ENCODE measurements at regions not wholly inside any gene's neighbourhood (a gene's known extent, or its start where the extent isn't known, plus 50 kb on each side); places are given as distances from the start of the nearest gene placed in this dataset.

DNA sequence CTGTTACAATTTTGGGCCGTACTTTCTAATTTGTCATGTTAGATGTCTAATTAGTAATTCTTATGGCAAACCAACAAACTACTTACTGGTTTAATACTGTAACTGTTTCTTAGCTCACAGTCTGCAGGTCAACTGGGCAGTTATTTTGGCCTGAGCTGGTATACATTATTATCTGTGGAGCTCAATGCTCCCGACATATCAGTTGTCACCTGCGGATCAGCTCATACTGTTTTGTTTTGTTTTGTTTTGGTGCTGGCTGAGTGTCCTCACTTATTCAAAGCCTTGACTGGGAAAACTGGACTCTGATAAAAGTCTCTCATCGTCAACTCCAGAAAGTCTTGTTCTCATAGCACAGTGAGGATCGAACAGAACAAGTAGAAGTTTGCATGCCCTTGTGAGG is 1060.6 kb upstream of the CDH8 start:
- DNase-seq (ENCODE audit: extremely low spot score, unreplicated experiment), result no peak
- TF ChIP-seq, protein P1, sequence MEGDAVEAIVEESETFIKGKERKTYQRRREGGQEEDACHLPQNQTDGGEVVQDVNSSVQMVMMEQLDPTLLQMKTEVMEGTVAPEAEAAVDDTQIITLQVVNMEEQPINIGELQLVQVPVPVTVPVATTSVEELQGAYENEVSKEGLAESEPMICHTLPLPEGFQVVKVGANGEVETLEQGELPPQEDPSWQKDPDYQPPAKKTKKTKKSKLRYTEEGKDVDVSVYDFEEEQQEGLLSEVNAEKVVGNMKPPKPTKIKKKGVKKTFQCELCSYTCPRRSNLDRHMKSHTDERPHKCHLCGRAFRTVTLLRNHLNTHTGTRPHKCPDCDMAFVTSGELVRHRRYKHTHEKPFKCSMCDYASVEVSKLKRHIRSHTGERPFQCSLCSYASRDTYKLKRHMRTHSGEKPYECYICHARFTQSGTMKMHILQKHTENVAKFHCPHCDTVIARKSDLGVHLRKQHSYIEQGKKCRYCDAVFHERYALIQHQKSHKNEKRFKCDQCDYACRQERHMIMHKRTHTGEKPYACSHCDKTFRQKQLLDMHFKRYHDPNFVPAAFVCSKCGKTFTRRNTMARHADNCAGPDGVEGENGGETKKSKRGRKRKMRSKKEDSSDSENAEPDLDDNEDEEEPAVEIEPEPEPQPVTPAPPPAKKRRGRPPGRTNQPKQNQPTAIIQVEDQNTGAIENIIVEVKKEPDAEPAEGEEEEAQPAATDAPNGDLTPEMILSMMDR (IDR thresholded peaks at IDR 0.05), result no peak
- no peaks in the 10 kb centered on the region for H3K36me3 Mint-ChIP-seq (ENCODE audit: unreplicated experiment)
- H3K9me3 Mint-ChIP-seq (ENCODE audit: unreplicated experiment), result peaks cover 11% of the 10 kb centered on the region
- H3K27ac Mint-ChIP-seq (ENCODE audit: unreplicated experiment), result no peak overlapping the region
- no peaks in the 10 kb centered on the region for H3K4me1 Mint-ChIP-seq (ENCODE audit: unreplicated experiment)
- H3K4me3 Mint-ChIP-seq (ENCODE audit: unreplicated experiment), result no peak overlapping the region
- H3K27me3 Mint-ChIP-seq (ENCODE audit: unreplicated experiment), result no peaks in the 10 kb centered on the region

DNA sequence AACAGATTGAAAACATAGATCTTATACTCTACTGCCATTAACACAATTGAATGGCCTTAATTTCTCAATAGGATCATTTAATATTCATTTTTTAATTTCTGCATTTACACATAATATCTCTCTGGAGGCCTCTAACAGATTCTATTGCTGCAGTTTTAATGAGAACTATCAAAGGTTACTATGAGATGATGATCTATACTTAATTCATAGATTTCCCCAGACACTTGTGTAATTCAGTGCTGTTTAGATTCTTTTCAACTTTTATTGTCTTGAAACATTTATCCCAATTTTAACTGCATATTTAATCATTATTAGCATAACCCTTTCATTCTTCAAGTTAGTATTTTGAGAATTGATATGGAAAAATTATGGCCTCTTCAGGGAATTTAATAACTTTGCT is 1056.5 kb upstream of the CDH8 start:
- H3K4me1 Mint-ChIP-seq (ENCODE audit: unreplicated experiment), result no peaks in the 10 kb centered on the region
- TF ChIP-seq, protein P1 (IDR thresholded peaks at IDR 0.05), result no peak
- no peak overlapping the region for H3K4me3 Mint-ChIP-seq (ENCODE audit: unreplicated experiment)
- peaks cover 24% of the 10 kb centered on the region for H3K9me3 Mint-ChIP-seq (ENCODE audit: unreplicated experiment)
- no peak overlapping the region for H3K27ac Mint-ChIP-seq (ENCODE audit: unreplicated experiment)
- H3K27me3 Mint-ChIP-seq (ENCODE audit: unreplicated experiment), result no peaks in the 10 kb centered on the region
- DNase-seq (ENCODE audit: extremely low spot score, unreplicated experiment), result no peak
- H3K36me3 Mint-ChIP-seq (ENCODE audit: unreplicated experiment), result no peaks in the 10 kb centered on the region

DNA sequence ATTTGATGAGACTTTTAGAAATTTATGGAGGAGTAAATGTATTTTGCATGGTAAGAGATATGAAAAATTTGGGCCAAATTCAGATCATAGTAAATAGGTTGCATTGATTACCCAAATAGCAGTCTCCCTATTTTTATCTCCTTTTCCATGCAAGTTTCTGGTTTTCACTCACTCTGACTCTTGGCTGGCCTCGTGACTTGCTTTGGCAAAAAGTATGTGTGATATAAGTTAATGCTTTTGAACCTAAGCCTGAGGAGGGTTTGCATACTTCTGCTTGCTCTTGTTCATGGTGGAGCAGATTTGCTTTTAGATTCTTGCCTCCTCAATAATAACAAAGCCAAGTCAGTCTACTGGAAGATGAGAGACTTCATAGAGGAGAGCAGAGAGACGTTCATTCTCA is 1045.9 kb upstream of the CDH8 start:
- H3K27me3 Mint-ChIP-seq (ENCODE audit: unreplicated experiment), result no peaks in the 10 kb centered on the region
- no peaks in the 10 kb centered on the region for H3K4me1 Mint-ChIP-seq (ENCODE audit: unreplicated experiment)
- H3K4me3 Mint-ChIP-seq (ENCODE audit: unreplicated experiment), result no peak overlapping the region
- H3K9me3 Mint-ChIP-seq (ENCODE audit: unreplicated experiment), result peaks cover 16% of the 10 kb centered on the region
- TF ChIP-seq, protein P1 (IDR thresholded peaks at IDR 0.05), result no peak
- H3K36me3 Mint-ChIP-seq (ENCODE audit: unreplicated experiment), result no peaks in the 10 kb centered on the region
- H3K27ac Mint-ChIP-seq (ENCODE audit: unreplicated experiment), result no peak overlapping the region
- DNase-seq (ENCODE audit: extremely low spot score, unreplicated experiment), result no peak

DNA sequence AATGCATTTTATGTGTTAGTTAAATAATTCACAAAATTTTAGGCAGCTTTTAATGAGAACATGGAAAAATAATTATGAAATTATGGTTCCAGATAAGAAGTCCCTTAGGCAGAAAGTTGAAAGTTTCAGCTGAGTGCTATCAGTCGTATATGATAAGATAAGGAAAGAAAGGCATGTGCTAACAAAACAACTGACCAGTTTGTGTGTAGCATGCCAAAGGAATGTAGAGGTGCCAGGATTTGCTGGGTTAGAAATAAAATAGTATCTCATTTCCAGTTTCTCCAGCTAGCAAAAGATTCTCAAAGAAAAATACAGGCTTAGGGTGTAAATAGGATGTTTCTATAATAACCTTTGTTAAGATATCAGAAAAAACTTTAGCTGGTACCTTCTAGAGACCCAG is 1044.5 kb upstream of the CDH8 start:
- Mint-ChIP-seq H3K27ac (ENCODE audit: unreplicated experiment) (no peak overlapping the region), H3K4me3 (ENCODE audit: unreplicated experiment) (no peak overlapping the region), H3K36me3 (ENCODE audit: unreplicated experiment) (no peaks in the 10 kb centered on the region), H3K4me1 (ENCODE audit: unreplicated experiment) (no peaks in the 10 kb centered on the region), H3K27me3 (ENCODE audit: unreplicated experiment) (no peaks in the 10 kb centered on the region), H3K9me3 (ENCODE audit: unreplicated experiment) (peaks cover 14% of the 10 kb centered on the region)
- TF ChIP-seq, protein P1 (IDR thresholded peaks at IDR 0.05), result no peak
- DNase-seq (ENCODE audit: extremely low spot score, unreplicated experiment), result no peak

DNA sequence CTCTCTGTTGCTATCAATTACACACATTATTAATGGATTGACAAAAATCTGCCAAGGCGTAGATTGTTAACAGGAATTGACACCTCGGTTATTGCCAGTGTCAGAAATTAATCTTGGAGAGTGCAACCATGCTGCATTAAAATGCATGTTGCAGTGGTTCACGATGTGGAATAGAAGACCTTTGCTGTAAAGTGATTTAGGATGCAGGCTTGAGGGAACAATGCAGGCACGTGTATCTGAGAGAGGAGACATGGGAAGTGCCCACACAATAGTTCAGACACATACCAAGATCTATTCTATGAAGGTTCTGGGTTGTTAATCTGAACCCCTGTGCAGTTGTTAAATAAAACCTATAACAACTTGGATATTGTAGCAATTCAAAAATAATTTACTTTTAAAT is 1032.8 kb upstream of the CDH8 start:
- H3K9me3 Mint-ChIP-seq (ENCODE audit: unreplicated experiment), result peaks cover 8% of the 10 kb centered on the region
- no peak for DNase-seq (ENCODE audit: extremely low spot score, unreplicated experiment)
- TF ChIP-seq, protein P1 (IDR thresholded peaks at IDR 0.05), result no peak
- no peaks in the 10 kb centered on the region for H3K36me3 Mint-ChIP-seq (ENCODE audit: unreplicated experiment)
- H3K27ac Mint-ChIP-seq (ENCODE audit: unreplicated experiment), result no peak overlapping the region
- no peaks in the 10 kb centered on the region for H3K27me3 Mint-ChIP-seq (ENCODE audit: unreplicated experiment)
- no peaks in the 10 kb centered on the region for H3K4me1 Mint-ChIP-seq (ENCODE audit: unreplicated experiment)
- H3K4me3 Mint-ChIP-seq (ENCODE audit: unreplicated experiment), result no peak overlapping the region
